Dermis microvascular lymphatic vessel endothelial cell (primary cell): ENCODE measurements at regions not wholly inside any gene's neighbourhood (a gene's known extent, or its start where the extent isn't known, plus 50 kb on each side); places are given as distances from the start of the nearest gene placed in this dataset.

Experiments used
- DNase-seq, 2 donors: peaks; one replicate each; pipeline versions ENCODE4 v3.0.0 to v3.0.0-alpha.2; 2010; ENCODE audit warnings: low read depth in 2 of 2

DNA sequence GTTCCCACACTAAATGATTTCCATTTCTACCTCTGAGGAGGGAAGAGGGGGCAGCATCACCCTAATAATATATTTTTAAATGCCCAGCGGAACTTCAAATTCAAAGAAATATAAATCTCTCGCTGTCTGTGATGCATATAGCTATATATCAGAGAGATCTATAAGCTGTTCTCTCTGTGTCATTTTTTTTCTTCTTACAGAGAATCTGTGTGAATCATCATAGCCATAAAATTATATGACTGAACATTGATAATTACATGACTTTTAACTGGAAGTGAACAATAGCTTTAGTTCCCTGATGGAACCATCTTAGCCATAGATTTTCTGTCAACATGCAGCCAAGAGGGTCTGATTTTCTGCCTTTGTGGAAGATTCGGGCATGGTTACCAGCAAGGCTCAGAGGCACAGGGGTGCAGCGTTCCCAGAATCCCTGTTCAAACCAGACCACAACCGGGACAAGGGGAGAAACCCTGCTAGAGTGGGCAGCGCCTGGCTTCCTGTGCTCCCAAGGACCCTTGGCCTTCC is 93.7 kb upstream of the OSMR start:
- no peak for DNase-seq

DNA sequence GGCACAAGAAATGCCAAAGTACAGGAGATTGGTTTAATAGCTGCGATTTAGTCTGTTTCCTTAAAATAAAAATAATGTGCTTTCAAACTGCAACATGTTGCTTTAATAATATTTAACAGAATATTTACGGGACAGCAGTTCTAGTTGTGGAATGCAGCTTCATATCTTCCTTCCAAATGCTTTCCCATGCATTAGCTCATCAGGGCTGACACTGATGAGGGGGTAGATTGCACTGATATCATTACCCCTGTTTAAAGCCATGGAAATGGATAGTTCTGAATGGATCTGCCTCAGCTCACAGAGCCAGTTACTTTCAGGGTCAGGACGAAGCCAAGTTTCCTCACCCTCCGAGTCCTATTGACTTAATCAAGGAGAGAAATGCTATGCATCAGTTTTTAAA is 93.2 kb upstream of the OSMR start:
- no peak for DNase-seq

DNA sequence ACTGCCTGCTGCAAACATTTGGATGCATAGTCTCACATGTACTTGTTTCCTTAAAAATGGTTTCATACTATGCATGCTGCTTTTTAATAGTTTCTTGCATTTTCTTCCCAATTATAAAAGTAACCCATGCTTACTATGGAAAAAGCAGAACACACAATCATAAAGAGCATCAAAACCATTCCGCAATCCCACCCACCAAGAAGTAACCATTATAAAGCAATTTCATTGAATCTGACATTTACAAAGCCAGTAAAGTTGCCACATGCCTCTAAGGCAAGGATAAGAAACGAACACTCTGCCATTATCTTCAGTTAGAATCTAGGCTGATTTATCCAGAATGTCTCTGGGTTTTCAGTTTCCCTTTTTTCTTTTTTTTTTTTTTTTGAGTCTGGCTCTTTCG is 92.7 kb upstream of the OSMR start:
- DNase-seq = no peak

DNA sequence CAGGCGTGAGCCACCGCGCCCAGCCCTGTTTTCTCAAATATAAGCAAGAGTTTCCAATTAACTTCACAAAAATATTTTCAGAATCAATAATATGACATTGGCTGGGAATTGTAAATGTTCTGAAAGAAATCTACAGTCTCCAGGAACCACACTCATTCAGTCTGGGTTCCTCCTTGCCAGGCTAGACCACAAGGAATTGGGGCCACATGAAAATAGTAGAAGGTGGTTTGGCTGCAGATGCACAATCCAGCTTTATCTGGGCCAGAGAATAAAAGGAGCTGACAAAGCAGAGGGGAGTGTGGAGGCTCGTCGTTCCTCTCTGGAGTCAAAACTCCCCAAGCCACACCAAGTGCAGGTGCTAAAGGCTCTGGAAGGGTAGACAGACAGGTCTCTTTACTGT is 92.0 kb upstream of the OSMR start:
- DNase-seq = no peak

DNA sequence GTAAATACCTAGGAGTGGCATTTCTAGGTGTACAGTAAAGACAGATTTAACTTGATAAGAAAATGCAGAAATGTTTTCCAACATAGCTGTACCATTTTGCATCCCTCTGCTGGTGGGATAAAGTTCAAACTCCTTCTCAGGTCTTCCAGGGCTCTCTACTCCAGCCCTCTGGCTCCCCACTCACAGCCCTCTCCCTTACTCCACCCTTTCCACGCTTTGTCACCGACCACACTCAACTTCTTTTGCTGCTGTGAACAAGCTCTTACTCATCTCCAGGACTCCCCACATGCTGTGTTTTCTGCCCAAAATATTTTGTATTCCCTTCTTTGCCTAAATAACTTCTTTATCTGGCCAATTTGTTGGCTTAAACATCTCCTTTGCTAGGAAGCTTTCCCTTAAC is 90.6 kb upstream of the OSMR start:
- DNase-seq = no peak

DNA sequence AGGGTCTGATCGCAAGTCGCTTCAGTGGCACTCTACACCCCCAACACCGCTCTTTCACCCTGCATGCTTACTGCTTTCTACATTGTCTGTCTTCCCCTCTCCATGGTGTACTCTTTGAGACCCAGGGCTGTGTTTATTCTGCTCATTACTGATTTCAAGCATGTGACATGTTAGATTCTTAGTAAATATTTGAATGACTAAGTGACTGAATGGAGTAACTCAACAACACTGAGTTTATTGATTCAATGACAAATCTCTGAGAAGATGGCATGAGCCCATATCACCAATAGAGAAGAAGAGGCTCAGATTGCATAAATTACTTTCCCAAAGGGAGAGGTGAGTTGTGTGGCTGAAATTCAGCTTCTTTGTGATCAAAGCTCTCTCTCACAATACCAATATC is 89.7 kb upstream of the OSMR start:
- no peak for DNase-seq

DNA sequence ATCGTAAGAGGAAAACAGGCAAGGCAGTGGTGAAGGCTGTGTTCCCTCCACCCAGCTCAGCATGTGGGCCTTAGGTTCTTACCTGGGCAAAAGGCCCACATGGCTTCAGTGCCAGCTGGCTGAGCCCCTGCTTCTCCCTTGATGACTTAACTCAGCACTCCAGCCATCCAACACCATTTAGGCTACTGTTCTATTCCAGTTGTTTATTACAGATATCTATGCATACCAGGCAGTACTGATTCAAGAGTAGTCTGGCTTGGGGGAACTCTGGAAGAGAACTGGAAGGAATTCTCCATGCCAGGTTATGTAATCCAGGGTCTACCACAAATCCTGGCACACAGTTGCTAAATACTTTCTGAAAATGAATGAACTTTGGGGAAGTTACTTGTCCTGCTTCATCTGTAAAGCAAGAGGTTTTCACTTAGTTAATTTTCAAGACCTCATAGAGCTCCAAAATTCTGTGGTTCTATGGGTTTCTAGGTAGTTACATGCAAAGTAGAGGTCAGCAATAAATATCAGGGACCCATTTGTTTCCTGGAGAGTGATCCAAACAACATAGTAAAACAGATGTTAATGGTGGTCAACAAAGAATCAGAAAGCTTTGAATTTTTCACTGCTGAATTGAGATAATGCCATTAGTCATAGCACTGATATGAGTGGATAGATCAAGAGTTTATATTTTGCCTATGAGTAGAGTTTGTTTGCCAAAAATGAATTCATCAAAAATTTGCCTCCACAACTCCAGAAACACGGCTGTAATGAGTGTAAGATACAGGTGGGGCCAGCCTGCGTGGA is 88.2 kb upstream of the OSMR start:
- DNase-seq = no peak

DNA sequence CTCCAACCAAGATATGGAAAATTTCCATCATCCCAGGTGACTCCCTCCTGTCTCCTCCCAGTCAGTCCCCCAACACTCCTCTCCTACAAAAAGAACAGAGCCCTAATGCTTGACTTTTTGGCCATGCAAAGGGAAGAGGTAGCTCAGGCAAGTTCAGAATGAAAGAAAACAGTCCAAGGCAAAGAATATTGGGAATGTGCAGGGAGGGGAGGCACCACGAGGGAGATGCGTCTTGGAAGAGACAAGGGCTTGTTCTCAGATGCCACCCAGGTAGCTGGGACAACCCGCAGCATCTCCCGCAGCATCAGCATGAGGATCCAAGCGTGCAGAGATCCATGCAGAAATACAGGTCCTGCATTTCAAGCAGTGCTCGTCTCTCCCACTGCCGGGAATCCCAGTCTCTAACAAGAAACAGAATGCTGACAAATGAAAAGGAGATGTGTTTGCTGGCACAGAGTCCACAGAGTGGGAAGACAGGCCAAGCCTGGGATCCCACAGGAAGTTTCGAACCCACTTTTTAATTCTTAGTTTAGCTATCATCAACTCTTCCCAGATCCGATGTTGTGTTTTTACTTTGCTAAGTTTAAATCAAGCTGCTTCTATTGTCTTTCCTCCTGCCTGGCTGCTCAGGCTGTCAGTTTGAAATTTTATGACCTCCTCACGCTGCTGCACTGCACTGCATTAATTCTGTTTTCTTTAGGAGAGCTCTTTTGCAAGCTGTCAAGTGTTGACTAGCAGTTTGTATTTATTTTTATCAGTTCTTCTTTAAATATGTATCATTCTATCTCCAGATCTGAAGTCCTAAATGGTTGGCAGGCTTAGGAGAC is 86.8 kb upstream of the OSMR start:
- no peak for DNase-seq

DNA sequence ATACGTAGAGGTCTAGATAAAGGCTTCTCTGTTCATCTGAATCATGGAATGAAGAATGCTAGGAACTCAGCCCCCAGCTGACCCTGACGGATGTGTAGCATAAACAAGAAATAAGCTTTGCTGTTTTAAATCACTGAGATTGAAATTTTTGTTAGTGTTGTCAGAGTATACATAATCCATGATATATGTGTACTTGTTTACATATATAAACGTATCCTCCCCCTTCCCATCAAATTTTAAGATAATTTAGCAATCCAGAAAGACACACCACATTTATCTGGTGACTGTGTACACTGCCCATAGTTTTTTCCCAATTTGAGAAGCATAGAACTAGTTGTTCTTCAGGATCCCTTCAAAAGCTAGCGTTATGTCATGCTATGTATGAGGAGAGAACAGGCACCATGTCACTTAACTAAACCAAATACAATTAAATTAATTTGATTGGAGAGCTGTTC is 80.8 kb upstream of the OSMR start:
- no peak for DNase-seq

DNA sequence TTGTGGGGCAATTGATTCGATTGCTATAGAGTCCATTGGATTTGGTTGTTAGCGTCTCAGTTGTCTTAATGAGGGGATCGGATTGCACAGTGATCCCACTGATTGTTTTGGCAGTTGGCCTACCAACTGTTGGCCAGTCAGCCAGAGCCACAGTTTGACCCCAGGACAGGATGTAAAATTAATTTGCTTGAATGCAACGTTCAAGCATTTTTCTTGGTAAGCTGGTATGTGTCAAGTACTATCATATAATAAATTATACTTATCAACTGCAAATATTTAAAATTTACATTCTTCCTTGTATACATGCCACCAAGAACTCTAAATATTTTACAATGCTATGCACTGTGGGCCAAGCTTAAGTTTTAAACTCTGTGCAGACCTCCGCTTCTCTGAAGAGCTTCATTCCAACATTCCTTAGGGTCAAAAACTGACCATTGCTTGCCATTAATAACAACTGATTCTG is 80.4 kb upstream of the OSMR start:
- DNase-seq = no peak

DNA sequence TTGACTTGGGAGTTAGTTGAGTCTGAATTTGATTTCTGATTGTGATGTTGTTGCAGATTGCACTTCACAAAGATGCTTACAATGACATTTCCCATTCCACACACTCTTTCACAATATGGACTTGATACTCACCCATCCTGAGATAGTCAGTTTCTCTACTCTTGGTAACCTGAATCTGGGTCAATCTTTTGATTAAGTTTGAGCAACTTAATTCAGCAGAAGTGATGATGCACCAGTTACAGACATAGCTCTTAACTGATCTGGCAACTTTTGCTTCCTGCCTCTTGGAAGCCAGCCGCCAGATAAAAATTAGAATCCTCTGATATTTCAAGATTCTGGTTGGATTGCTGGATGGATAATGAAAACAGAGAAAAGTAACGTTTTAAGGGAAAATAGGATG is 79.7 kb upstream of the OSMR start:
- DNase-seq = no peak

DNA sequence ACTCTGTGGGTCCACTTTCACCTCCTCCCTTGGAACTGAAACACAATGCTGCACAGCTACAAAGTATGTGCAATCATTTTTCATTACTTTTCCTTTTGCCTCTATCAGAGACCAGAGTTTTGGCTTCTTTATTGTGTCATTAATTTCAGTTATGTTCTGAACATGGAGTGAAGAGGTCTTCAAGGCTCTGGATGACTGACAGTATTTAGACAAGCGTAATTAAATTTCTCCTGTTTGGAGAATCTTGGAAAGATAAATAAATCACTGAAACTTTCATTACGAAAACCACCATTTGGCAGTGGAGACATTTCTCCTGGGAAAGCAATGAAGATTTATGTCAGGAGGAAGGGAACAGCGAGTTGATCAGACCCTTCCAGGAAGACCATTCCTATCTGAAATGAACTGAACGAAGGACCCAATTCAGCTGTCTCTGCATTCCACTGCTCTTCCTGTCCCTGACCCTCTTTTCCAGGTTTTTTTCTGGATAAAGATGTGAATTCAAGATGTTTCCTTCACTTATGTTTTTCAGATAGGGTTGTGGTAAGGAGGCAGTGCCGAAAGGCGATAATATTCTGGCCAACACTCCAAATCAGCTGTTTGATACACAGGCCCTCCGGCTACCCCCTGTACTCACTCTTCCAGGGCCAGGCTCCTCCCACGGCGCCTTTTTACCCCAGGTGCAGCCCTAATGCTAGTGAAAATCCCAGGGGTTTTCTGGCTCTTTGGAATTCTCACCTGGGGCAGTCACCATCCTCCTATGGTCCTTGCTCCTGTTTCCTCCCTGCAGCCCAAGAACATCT is 77.2 kb upstream of the OSMR start:
- DNase-seq = no peak

DNA sequence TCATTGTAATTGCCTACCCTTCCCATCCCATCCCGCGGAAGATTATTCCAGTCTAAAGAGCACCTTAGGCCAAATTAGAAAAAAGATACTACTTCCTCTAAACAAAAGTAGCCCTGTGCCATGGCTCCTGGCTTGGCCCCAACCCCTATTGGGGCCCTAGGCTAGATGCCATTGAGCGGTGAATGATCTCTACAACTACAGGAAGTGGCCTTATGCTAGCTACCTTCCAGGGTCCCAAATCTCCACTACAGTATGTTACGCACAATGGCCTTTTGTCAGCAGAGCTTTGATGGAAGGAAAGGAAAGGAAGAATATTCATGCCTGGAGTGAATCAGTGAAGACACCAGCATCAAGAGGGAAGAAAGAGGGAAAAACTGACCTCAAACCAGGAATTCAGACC is 73.3 kb upstream of the OSMR start:
- DNase-seq = no peak

DNA sequence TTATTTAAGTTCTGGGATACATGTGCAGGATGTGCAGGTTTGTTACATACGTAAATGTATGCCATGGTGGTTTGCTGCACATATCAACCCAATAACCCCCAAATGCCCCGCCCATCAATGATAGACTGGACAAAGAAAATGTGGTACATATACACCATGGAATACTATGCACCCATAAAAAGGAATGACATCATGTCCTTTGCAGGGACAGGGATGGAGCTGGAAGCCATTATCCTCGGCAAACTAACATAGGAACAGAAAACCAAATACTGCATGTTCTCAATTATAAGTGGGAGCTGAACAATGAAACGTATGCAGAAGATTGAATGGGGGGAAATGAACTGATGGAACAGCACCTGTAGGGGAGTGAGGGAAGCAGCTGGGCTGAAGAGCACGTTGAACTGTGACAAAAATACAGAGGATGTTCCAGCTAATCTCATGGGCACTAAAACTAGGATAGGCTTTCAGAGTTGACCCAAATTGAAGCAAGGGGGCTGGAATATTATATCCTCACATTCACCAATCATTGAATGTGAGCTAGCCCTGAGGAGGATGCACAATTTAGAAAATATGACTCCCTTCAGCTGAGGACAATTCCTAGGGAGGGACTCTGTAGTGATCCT is 70.5 kb upstream of the OSMR start:
- DNase-seq = no peak

DNA sequence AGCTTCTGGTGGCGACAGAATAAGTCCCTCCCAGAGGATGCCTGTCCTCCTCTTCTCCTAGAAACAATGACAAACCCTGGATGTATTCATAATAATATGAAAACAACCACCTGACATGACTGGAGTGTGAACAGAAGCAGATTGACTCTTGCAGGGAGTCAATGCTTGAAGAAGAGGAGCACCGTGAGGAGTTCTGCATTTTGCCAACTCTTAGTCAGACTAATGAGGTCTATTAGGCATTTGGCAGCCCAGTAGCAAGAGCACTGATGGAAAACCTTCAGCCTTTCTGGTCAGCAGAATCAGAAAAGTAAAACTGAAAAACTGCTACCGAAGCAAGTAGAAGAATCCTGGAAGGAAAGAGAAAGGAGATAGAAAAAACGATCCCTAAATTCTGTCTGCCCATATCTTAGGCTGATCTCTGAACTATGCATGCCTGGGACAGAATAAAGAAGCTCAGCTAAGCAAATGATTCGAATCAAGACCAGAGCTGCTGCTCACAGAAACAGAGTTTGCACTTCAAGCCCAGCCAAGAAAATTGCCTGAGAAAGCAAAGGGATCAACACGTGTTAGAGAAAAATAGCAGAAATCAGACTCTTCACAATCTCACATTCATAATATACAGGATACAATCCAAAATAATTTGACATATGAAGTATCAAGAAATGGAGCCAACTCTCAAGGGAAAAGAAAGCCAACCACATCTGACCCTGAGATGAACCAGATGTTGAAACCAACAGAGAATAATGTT is 69.5 kb upstream of the OSMR start:
- DNase-seq = no peak

DNA sequence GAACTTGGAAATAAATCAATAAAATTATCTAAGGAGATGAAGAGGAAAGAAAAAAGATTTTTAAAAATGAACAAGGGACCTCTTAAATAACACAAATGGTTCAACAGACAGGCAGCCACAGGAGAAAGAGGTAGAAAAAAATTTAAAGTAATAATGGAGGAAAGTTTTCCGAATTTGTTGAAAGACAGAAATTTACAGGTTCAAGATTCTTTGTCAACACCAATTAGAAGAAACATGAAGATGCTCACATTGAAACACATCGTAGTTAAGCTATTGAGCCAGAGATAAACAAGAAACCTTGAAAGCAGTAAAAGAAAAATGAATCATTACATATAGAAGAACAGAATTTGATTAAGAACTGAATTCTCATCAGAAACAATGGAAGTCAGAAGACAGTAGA is 68.7 kb upstream of the OSMR start:
- no peak for DNase-seq

DNA sequence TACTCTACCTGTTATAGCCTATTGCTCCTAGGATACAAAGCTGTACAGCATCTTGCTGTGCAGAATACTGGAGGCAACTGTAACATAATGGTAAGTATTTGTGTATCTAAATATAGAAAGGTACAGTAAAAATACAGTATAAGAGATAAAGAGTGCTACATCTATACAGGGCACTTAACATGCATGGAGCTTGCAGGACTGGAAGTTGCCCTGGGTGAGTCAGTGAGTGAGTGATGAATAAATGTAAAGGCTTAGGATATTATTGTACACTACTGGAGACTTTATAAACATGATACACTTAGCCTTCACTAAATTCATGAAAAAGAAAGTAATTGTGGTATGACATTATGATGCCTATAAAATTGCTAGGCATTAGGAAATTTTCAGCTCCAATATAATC is 65.5 kb upstream of the OSMR start:
- no peak for DNase-seq

DNA sequence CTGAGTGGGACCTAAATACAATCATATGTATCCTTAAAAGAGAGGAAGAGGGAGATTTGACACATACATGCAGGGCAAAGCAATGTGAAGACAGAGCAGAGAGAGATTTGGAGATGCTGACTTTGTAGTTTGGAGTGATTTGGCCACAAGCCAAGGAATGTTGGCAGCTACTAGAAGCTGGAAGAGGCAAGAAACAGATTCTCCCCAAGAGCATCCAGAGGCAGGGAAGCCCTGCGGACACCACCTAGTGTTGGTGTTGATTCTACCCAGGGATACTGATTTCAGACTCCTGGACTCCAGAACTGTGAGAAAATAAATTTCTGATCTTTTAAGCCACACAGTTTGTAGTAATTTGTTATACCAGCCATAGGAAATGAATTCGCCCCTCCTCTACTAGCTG is 64.9 kb upstream of the OSMR start:
- peak in 1 of 2 donors; percentile 56 for DNase-seq

DNA sequence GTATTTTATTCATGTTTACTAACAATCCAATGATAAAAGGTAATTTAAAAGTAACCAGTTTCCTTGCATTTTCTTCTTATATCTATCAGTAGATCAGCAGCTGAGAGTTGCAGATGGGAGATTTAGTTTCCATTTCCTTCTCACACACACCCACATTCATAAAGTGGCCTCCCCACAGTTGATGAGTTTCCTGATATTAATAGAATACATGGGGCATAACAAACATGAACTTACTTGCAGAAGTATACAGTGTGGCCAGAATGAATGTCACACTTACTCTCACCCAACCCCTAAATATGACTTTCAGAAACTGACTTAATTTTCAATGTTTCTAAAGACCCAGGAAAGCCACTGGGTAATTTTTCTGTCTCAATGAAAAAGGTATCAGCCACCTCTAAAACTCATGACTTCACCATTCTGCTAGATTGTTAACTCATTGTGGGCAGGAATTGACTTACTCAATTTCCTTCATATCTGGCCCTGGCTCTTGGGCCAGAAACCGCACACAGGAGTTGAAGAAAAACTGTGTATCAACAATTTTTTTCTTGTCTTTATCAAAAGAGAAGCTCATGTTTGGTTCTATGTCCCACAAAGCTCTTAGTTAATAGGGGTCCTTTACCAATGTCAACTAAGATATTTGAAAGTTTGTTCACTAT is 63.5 kb upstream of the OSMR start:
- DNase-seq = peak in 1 of 2 donors; percentile 6

DNA sequence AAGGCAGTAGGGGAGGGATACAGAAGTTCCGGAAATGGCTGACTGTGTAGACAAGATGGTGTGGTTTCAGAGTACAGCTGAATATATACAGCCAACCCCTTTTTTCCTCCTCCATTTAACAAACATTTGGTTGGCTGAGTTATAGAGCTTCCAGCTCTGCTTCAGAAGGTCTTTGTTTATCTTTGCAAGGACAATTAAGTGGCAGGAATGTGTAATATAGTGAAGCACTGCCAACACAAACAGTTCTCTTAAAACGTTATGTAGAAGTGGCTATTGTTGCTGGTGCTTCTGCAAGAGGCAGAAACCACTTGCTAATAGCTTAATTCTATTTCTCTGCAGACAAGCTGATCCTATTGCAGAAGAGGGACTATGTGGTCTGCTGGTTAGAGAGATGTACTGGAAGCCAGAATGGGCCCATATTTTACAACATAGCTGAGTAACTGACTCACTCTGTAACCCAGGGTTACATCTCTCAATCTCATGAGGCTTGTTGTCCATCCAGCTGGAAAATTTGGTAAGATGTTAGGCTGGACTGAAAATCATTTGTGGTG is 62.7 kb upstream of the OSMR start:
- peak; percentile 87 to 96 for DNase-seq
